BLaER1 (cell line): ENCODE measurements at regions not wholly inside any gene's neighbourhood (a gene's known extent, or its start where the extent isn't known, plus 50 kb on each side); places are given as distances from the start of the nearest gene placed in this dataset.

Experiments used
- H3K27ac ChIP-seq: shearing (Covaris generic); formaldehyde crosslinking; 2 replicates; pipeline ENCODE4 v1.8.1; 2022
- H3K27me3 ChIP-seq: shearing (Covaris generic); formaldehyde crosslinking; 2 replicates; pipeline ENCODE4 v1.8.1; 2022
- H3K36me3 ChIP-seq: shearing (Covaris generic); formaldehyde crosslinking; 2 replicates; pipeline ENCODE4 v1.8.1; 2022
- H3K4me1 ChIP-seq: shearing (Covaris generic); formaldehyde crosslinking; 2 replicates; pipeline ENCODE4 v1.8.1; 2022
- H3K4me2 ChIP-seq: shearing (Covaris generic); formaldehyde crosslinking; 2 replicates; pipeline ENCODE4 v1.8.1; 2022
- H3K4me3 ChIP-seq: shearing (Covaris generic); formaldehyde crosslinking; 2 replicates; pipeline ENCODE4 v1.8.1; 2022
- H3K9ac ChIP-seq: shearing (Covaris generic); formaldehyde crosslinking; 2 replicates; pipeline ENCODE4 v1.8.1; 2022
- H3K9me3 ChIP-seq: shearing (Covaris generic); formaldehyde crosslinking; 2 replicates; pipeline ENCODE4 v1.8.1; 2022
- H4K20me1 ChIP-seq: shearing (Covaris generic); formaldehyde crosslinking; 2 replicates; pipeline ENCODE4 v1.8.1; 2022
- Cebpa-rat ChIP-seq: shearing (Covaris generic); IDR thresholded peaks from 2 replicates; pipeline ENCODE4 v1.8.1; 2022

- Histone ChIP-seq H3K4me2 (no peak overlapping the region), H3K36me3 (no peaks in the 10 kb centered on the region), H3K9me3 (peaks cover 9% of the 10 kb centered on the region), H3K9ac (no peak overlapping the region), H3K4me3 (no peak overlapping the region), H3K4me1 (no peaks in the 10 kb centered on the region), H4K20me1 (no peaks in the 10 kb centered on the region), H3K27ac (no peak overlapping the region), H3K27me3 (no peaks in the 10 kb centered on the region)
- no peak for TF ChIP-seq Cebpa-rat
These were observed 252.7 kb downstream of the CASP12 start for GRCh38 chr11:104645261-104646222.

GRCh38 chr11:104637662-104638170 lies 260.5 kb downstream of the CASP12 start:
- no peaks in the 10 kb centered on the region for H3K4me1 ChIP-seq
- no peak for TF ChIP-seq Cebpa-rat
- no peaks in the 10 kb centered on the region for H3K36me3 ChIP-seq
- H3K27me3 ChIP-seq: no peaks in the 10 kb centered on the region
- no peak overlapping the region for H3K9ac ChIP-seq
- H4K20me1 ChIP-seq: no peaks in the 10 kb centered on the region
- no peak overlapping the region for H3K27ac ChIP-seq
- no peaks in the 10 kb centered on the region for H3K9me3 ChIP-seq
- H3K4me3 ChIP-seq: no peak overlapping the region
- no peak overlapping the region for H3K4me2 ChIP-seq

- Histone ChIP-seq H3K4me2 (no peak overlapping the region), H3K4me1 (no peaks in the 10 kb centered on the region), H3K4me3 (no peak overlapping the region), H3K36me3 (no peaks in the 10 kb centered on the region), H3K9me3 (no peaks in the 10 kb centered on the region), H3K27ac (no peak overlapping the region), H3K27me3 (no peaks in the 10 kb centered on the region), H4K20me1 (no peaks in the 10 kb centered on the region), H3K9ac (no peak overlapping the region)
- no peak for TF ChIP-seq Cebpa-rat
These were observed 265.0 kb downstream of the CASP12 start for GRCh38 chr11:104633226-104633625.

GRCh38 chr11:104630352-104630751 lies 267.9 kb downstream of the CASP12 start:
- Histone ChIP-seq H3K9me3 (no peaks in the 10 kb centered on the region), H3K27me3 (no peaks in the 10 kb centered on the region), H3K4me3 (no peak overlapping the region), H4K20me1 (no peaks in the 10 kb centered on the region), H3K27ac (no peak overlapping the region), H3K4me2 (no peak overlapping the region), H3K9ac (no peak overlapping the region), H3K4me1 (no peaks in the 10 kb centered on the region), H3K36me3 (no peaks in the 10 kb centered on the region)
- no peak for TF ChIP-seq Cebpa-rat

- Histone ChIP-seq H3K4me2 (no peak overlapping the region), H3K4me1 (0 out of 2 replicates have a peak, but pooled peaks cover 5% of the 10 kb centered on the region), H3K4me3 (no peak overlapping the region), H3K27ac (no peak overlapping the region), H3K27me3 (no peaks in the 10 kb centered on the region), H3K36me3 (no peaks in the 10 kb centered on the region), H3K9me3 (no peaks in the 10 kb centered on the region), H4K20me1 (no peaks in the 10 kb centered on the region), H3K9ac (no peak overlapping the region)
- TF ChIP-seq Cebpa-rat: no peak
These were observed 273.0 kb downstream of the CASP12 start for GRCh38 chr11:104625246-104625645.

GRCh38 chr11:104624021-104624420 lies 274.2 kb downstream of the CASP12 start:
- Histone ChIP-seq H3K9ac (no peak overlapping the region), H3K4me2 (no peak overlapping the region), H3K27me3 (no peaks in the 10 kb centered on the region), H3K9me3 (no peaks in the 10 kb centered on the region), H4K20me1 (no peaks in the 10 kb centered on the region), H3K4me3 (no peak overlapping the region), H3K27ac (no peak overlapping the region), H3K4me1 (0 out of 2 replicates have a peak, but pooled peaks cover 11% of the 10 kb centered on the region), H3K36me3 (no peaks in the 10 kb centered on the region)
- TF ChIP-seq Cebpa-rat: no peak

- H3K9ac ChIP-seq: no peak overlapping the region
- H3K27me3 ChIP-seq: no peaks in the 10 kb centered on the region
- TF ChIP-seq Cebpa-rat: no peak
- H3K27ac ChIP-seq: no peak overlapping the region
- no peaks in the 10 kb centered on the region for H3K36me3 ChIP-seq
- H3K4me3 ChIP-seq: no peak overlapping the region
- no peak overlapping the region for H3K4me2 ChIP-seq
- H4K20me1 ChIP-seq: no peaks in the 10 kb centered on the region
- H3K4me1 ChIP-seq: 0 out of 2 replicates have a peak, but pooled peaks cover 11% of the 10 kb centered on the region
- no peaks in the 10 kb centered on the region for H3K9me3 ChIP-seq
These were observed 274.7 kb downstream of the CASP12 start for GRCh38 chr11:104623518-104623917.

GRCh38 chr11:104620991-104621390 lies 277.3 kb downstream of the CASP12 start:
- H3K27ac ChIP-seq: no peak overlapping the region
- no peaks in the 10 kb centered on the region for H4K20me1 ChIP-seq
- H3K4me2 ChIP-seq: no peak overlapping the region
- no peaks in the 10 kb centered on the region for H3K27me3 ChIP-seq
- H3K4me3 ChIP-seq: no peak overlapping the region
- H3K36me3 ChIP-seq: no peaks in the 10 kb centered on the region
- 0 out of 2 replicates have a peak, but pooled peaks cover 11% of the 10 kb centered on the region for H3K4me1 ChIP-seq
- no peaks in the 10 kb centered on the region for H3K9me3 ChIP-seq
- no peak for TF ChIP-seq Cebpa-rat
- no peak overlapping the region for H3K9ac ChIP-seq

- no peak overlapping the region for H3K4me3 ChIP-seq
- no peak overlapping the region for H3K9ac ChIP-seq
- no peak for TF ChIP-seq Cebpa-rat
- H3K4me2 ChIP-seq: no peak overlapping the region
- no peaks in the 10 kb centered on the region for H3K9me3 ChIP-seq
- H4K20me1 ChIP-seq: no peaks in the 10 kb centered on the region
- no peak overlapping the region for H3K27ac ChIP-seq
- no peaks in the 10 kb centered on the region for H3K36me3 ChIP-seq
- H3K27me3 ChIP-seq: no peaks in the 10 kb centered on the region
- 0 out of 2 replicates have a peak, but pooled peaks cover 11% of the 10 kb centered on the region for H3K4me1 ChIP-seq
These were observed 278.5 kb downstream of the CASP12 start for GRCh38 chr11:104619751-104620150.

- Histone ChIP-seq H3K4me2 (no peak overlapping the region), H4K20me1 (no peaks in the 10 kb centered on the region), H3K9me3 (no peaks in the 10 kb centered on the region), H3K4me3 (no peak overlapping the region), H3K36me3 (no peaks in the 10 kb centered on the region), H3K9ac (no peak overlapping the region), H3K27me3 (no peaks in the 10 kb centered on the region), H3K27ac (no peak overlapping the region), H3K4me1 (0 out of 2 replicates have a peak, but pooled peaks cover 11% of the 10 kb centered on the region)
- no peak for TF ChIP-seq Cebpa-rat
These were observed 279.3 kb downstream of the CASP12 start for GRCh38 chr11:104618954-104619353.
